Vagina (tissue), 2 donors: ENCODE measurements at regions not wholly inside any gene's neighbourhood (a gene's known extent, or its start where the extent isn't known, plus 50 kb on each side); places are given as distances from the start of the nearest gene placed in this dataset.

Source experiments
- DNase-seq, 2 donors: peaks; one replicate each; pipeline ENCODE4 v3.0.0-alpha.2; 2017; ENCODE audit errors: extremely low spot score in 2 of 2
- H3K27ac ChIP-seq: fragments of 200-600 bp; sonication (generic); one replicate; pipeline ENCODE4 v1.5.1; 2019
- H3K27me3 ChIP-seq: fragments of 200-600 bp; sonication (generic); one replicate; pipeline ENCODE4 v1.5.1; 2019
- H3K36me3 ChIP-seq, 2 donors: fragments of 200-600 bp; sonication (generic); one replicate each; pipeline ENCODE4 v1.5.1; 2017 to 2019
- H3K4me1 ChIP-seq: fragments of 200-600 bp; sonication (generic); one replicate; pipeline ENCODE4 v1.5.1; 2019
- H3K4me3 ChIP-seq, 2 donors: fragments of 200-600 bp; sonication (generic); 1 replicate in 1 of 2; 2 replicates in 1 of 2; pipeline ENCODE4 v1.5.1; 2016 to 2019
- H3K9me3 ChIP-seq: fragments of 200-600 bp; sonication (generic); one replicate; pipeline ENCODE4 v1.5.1; 2019
- POLR2A ChIP-seq, 2 donors: fragments of 450-650 bp; IDR thresholded peaks; one replicate each; pipeline ENCODE4 v1.6.1; 2017; ENCODE audit warnings: antibody characterized with exemption in 2 of 2, mild to moderate bottlenecking in 2 of 2, moderate library complexity in 2 of 2
- POLR2AphosphoS5 ChIP-seq, 2 donors: sonication (generic); formaldehyde crosslinking; IDR thresholded peaks; one replicate each; pipeline ENCODE4 v1.9.0; 2017; ENCODE audit warnings: antibody characterized with exemption in 2 of 2, mild to moderate bottlenecking in 2 of 2, low read depth in 1 of 2; ENCODE audit not compliant: insufficient read depth in 1 of 2
- intact Hi-C: fragments of 100-400 bp; cut with DNase I; formaldehyde crosslinking; loops from one replicate; pipeline ENCODE4 v1.15.1; 2023
- TF ChIP-seq, protein P1 (sequence below), 3 experiments: fragments of 450-650 bp in 2 of 3; fragments of 200-600 bp in 1 of 3; sonication (generic) in 1 of 3; IDR thresholded peaks; one replicate each; pipeline ENCODE4 v1.5.1; 2017 to 2019; ENCODE audit warnings: antibody characterized with exemption in 3 of 3, mild to moderate bottlenecking in 2 of 3, moderate library complexity in 2 of 3

DNA sequence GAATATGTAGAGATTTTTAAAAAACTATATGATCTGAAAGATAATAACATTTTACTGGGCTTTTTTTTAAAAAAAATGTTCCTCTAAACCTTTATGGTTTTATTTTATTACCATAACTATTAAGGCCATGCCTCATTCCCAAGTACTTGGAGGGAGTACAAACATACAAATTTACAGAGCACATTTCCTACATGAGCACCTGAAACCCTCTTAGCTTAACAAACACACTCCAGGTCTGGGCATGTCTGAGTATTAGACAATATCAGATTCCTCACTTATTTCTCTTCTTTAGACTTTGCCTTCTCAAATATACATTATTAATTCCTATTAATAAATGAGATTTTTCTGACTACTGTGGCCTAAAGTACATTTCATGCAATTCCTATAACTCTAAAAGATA is 319.2 kb downstream of the SLCO4C1 start:
- no peak for DNase-seq
- Histone ChIP-seq H3K27me3 (no peaks in the 10 kb centered on the region), H3K4me3 (no peak overlapping the region), H3K9me3 (no peaks in the 10 kb centered on the region), H3K36me3 (no peaks in the 10 kb centered on the region), H3K27ac (no peak overlapping the region), H3K4me1 (no peaks in the 10 kb centered on the region)
- TF ChIP-seq POLR2A (IDR thresholded peaks at IDR 0.05) (no peak), POLR2AphosphoS5 (IDR thresholded peaks at IDR 0.05; ENCODE audit: insufficient read depth in 1 of 2, low read depth in 1 of 2) (no peak)
- TF ChIP-seq, protein P1, sequence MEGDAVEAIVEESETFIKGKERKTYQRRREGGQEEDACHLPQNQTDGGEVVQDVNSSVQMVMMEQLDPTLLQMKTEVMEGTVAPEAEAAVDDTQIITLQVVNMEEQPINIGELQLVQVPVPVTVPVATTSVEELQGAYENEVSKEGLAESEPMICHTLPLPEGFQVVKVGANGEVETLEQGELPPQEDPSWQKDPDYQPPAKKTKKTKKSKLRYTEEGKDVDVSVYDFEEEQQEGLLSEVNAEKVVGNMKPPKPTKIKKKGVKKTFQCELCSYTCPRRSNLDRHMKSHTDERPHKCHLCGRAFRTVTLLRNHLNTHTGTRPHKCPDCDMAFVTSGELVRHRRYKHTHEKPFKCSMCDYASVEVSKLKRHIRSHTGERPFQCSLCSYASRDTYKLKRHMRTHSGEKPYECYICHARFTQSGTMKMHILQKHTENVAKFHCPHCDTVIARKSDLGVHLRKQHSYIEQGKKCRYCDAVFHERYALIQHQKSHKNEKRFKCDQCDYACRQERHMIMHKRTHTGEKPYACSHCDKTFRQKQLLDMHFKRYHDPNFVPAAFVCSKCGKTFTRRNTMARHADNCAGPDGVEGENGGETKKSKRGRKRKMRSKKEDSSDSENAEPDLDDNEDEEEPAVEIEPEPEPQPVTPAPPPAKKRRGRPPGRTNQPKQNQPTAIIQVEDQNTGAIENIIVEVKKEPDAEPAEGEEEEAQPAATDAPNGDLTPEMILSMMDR (IDR thresholded peaks at IDR 0.05): no peak
- intact Hi-C loops: no loop called here

DNA sequence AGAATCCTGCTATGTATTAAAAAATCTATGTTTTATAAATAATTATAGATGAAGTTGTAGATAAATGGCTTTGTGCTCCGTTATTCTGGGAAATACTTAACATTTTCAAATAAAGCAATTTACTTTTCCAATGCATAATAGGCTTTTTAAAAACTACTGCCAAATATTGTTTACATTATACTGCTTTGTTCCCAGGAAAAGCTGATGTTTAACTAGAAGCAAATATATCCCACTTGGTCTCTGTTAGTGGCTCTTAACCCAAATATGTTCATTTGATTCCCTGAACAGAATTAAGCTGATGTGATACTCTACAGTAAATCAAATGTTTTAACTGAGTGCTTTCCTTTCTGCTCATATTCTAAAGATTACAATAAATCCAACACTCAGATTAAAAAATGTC is 326.3 kb downstream of the SLCO4C1 start:
- no peak overlapping the region for H3K4me3 ChIP-seq
- TF ChIP-seq POLR2AphosphoS5 (IDR thresholded peaks at IDR 0.05; ENCODE audit: insufficient read depth in 1 of 2, low read depth in 1 of 2): no peak
- H3K4me1 ChIP-seq: no peaks in the 10 kb centered on the region
- intact Hi-C loops: no loop called here
- H3K27me3 ChIP-seq: no peaks in the 10 kb centered on the region
- no peak for DNase-seq
- no peaks in the 10 kb centered on the region for H3K9me3 ChIP-seq
- H3K27ac ChIP-seq: no peak overlapping the region
- H3K36me3 ChIP-seq: no peaks in the 10 kb centered on the region

DNA sequence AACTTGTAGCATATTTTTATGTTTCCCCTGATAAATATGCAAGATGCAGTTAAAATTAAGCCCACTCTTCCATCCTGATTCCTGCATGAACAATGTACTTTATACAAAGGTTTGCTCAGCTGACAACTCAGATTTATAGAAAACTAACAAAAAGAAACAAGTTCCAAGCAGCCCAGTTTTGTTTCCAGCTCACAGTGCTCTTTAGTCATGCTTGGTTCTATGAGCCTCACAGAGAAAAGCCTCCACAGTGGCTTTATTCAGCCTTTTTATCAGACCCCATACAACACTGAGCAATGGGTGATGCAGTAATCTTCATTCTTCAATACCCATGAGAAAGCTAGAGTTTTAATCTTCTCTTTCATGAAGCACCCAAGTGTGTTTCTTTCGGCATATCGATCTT is 329.6 kb downstream of the SLCO4C1 start:
- Histone ChIP-seq H3K27ac (no peak overlapping the region), H3K36me3 (no peaks in the 10 kb centered on the region), H3K27me3 (no peaks in the 10 kb centered on the region), H3K4me3 (no peak overlapping the region), H3K4me1 (no peaks in the 10 kb centered on the region), H3K9me3 (no peaks in the 10 kb centered on the region)
- DNase-seq: no peak
- TF ChIP-seq, protein P1 (IDR thresholded peaks at IDR 0.05): no peak
- intact Hi-C loops: no loop called here

DNA sequence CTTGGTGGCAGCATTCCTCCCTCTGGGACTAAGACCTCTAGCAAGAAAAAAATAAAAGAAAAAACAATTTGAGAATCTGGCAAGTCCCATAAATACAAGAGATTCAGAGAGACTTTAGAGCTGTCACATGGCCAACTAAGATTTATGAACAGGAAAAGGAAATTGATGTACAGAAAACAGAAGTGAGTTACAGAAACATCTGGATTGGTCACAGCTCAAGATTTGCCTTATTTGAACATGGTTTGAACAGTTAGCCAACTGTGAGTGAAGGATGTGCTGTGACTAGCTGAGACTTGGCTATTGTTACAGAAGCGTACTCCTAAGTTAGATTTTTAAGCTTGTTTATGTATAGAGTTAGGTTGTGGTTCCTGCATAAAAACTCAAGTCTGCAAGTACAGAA is 340.2 kb downstream of the SLCO4C1 start:
- no peak for DNase-seq
- Histone ChIP-seq H3K27ac (no peak overlapping the region), H3K27me3 (no peaks in the 10 kb centered on the region), H3K36me3 (no peaks in the 10 kb centered on the region), H3K9me3 (no peaks in the 10 kb centered on the region), H3K4me3 (no peak overlapping the region), H3K4me1 (no peaks in the 10 kb centered on the region)
- no peak for TF ChIP-seq POLR2AphosphoS5 (IDR thresholded peaks at IDR 0.05; ENCODE audit: insufficient read depth in 1 of 2, low read depth in 1 of 2)
- TF ChIP-seq POLR2A (IDR thresholded peaks at IDR 0.05): no peak
- TF ChIP-seq, protein P1 (IDR thresholded peaks at IDR 0.05): no peak
- intact Hi-C loops: no loop called here

DNA sequence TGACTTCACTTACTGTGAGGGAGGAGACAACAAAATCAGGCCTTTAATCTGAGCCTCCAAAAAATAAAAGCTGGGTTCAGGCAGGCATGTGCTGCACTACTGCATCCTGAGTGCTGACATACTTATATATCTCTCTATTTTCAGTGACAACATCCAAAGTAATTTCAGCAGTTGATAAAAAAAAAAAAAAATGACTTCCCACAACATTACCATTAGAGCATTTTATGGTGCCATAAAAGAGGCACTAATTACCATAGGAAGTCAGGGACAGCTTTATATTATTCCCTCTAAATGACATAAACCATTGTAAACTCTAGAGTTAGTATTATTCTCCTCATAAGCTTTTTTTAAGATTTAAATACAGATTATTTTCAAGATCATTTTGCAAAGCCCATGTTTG is 346.1 kb downstream of the SLCO4C1 start:
- intact Hi-C loops: no loop called here

More for the DNA sequence above, 346.1 kb downstream of the SLCO4C1 start:
- no peak for DNase-seq
- Histone ChIP-seq H3K9me3 (no peaks in the 10 kb centered on the region), H3K4me3 (no peak overlapping the region), H3K27me3 (no peaks in the 10 kb centered on the region), H3K4me1 (no peaks in the 10 kb centered on the region), H3K27ac (no peak overlapping the region), H3K36me3 (no peaks in the 10 kb centered on the region)
- TF ChIP-seq POLR2AphosphoS5 (IDR thresholded peaks at IDR 0.05; ENCODE audit: insufficient read depth in 1 of 2, low read depth in 1 of 2): no peak
- TF ChIP-seq POLR2A (IDR thresholded peaks at IDR 0.05): no peak
- TF ChIP-seq, protein P1 (IDR thresholded peaks at IDR 0.05): no peak
